ENCODE measurements at regions not wholly inside any gene's neighbourhood (a gene's known extent, or its start where the extent isn't known, plus 50 kb on each side); places are given as distances from the start of the nearest gene placed in this dataset.

- DNase-seq (ENCODE audit: low read depth): no peak
- Histone ChIP-seq H3K4me2 (ENCODE audit: low read length) (no peak overlapping the region), H3K36me3 (ENCODE audit: insufficient read depth, low read length) (no peaks in the 10 kb centered on the region), H3K9ac (ENCODE audit: low read length) (no peak overlapping the region), H4K20me1 (ENCODE audit: insufficient read depth, low read length) (no peaks in the 10 kb centered on the region), H3K9me3 (ENCODE audit: insufficient read depth, low read depth, low read length) (no peaks in the 10 kb centered on the region), H2AFZ (ENCODE audit: low read depth, low read length) (no peak overlapping the region), H3K27ac (ENCODE audit: low read depth, low read length) (no peak overlapping the region), H3K27me3 (ENCODE audit: insufficient read depth, low read length) (peaks cover 9% of the 10 kb centered on the region), H3K4me1 (ENCODE audit: insufficient read depth, low read length) (peaks cover 4% of the 10 kb centered on the region), H3K4me3 (ENCODE audit: insufficient read depth, low read depth, low read length) (no peak overlapping the region), H3K79me2 (ENCODE audit: insufficient read depth, low read length) (no peaks in the 10 kb centered on the region)
- no peak overlapping the region for H3K27ac Mint-ChIP-seq (ENCODE audit: unreplicated experiment)
- no peaks in the 10 kb centered on the region for H3K36me3 Mint-ChIP-seq (ENCODE audit: low read depth, unreplicated experiment)
- H3K4me3 Mint-ChIP-seq (ENCODE audit: unreplicated experiment): no peak overlapping the region
- peaks cover 71% of the 10 kb centered on the region for H3K27me3 Mint-ChIP-seq (ENCODE audit: low read depth, unreplicated experiment)
- FAIRE-seq: no peak
- peaks cover 2% of the 10 kb centered on the region for H3K9me3 Mint-ChIP-seq (ENCODE audit: unreplicated experiment)
- peaks cover 2% of the 10 kb centered on the region for H3K4me1 Mint-ChIP-seq (ENCODE audit: low read depth, unreplicated experiment)
- TF ChIP-seq CTCF (IDR thresholded peaks at IDR 0.05; ENCODE audit: insufficient read depth, low read depth, low read length) (no peak), EZH2 (IDR thresholded peaks at IDR 0.05; ENCODE audit: insufficient read depth, low read length) (no peak)
Measured at GRCh38 chr11:69930081-69931059, 111.2 kb upstream of the FGF3 start.

GRCh38 chr11:69931060-69931910, 112.1 kb upstream of the FGF3 start:
- peaks cover 64% of the 10 kb centered on the region for H3K27me3 Mint-ChIP-seq (ENCODE audit: low read depth, unreplicated experiment)
- DNase-seq (ENCODE audit: low read depth) (no peak), FAIRE-seq (no peak)

More at GRCh38 chr11:69931060-69931910, 112.1 kb upstream of the FGF3 start:
- TF ChIP-seq CTCF (IDR thresholded peaks at IDR 0.05; ENCODE audit: insufficient read depth, low read depth, low read length): no peak
- TF ChIP-seq EZH2 (IDR thresholded peaks at IDR 0.05; ENCODE audit: insufficient read depth, low read length): no peak
- Mint-ChIP-seq H3K4me3 (ENCODE audit: unreplicated experiment) (no peak overlapping the region), H3K9me3 (ENCODE audit: unreplicated experiment) (peaks cover 2% of the 10 kb centered on the region), H3K4me1 (ENCODE audit: low read depth, unreplicated experiment) (no peaks in the 10 kb centered on the region), H3K36me3 (ENCODE audit: low read depth, unreplicated experiment) (no peaks in the 10 kb centered on the region), H3K27ac (ENCODE audit: unreplicated experiment) (no peak overlapping the region)
- H2AFZ ChIP-seq (ENCODE audit: low read depth, low read length): no peak overlapping the region
- no peaks in the 10 kb centered on the region for H3K4me1 ChIP-seq (ENCODE audit: insufficient read depth, low read length)
- no peaks in the 10 kb centered on the region for H3K9me3 ChIP-seq (ENCODE audit: insufficient read depth, low read depth, low read length)
- no peak overlapping the region for H3K4me3 ChIP-seq (ENCODE audit: insufficient read depth, low read depth, low read length)
- no peaks in the 10 kb centered on the region for H3K36me3 ChIP-seq (ENCODE audit: insufficient read depth, low read length)
- H3K79me2 ChIP-seq (ENCODE audit: insufficient read depth, low read length): no peaks in the 10 kb centered on the region
- H3K27me3 ChIP-seq (ENCODE audit: insufficient read depth, low read length): peaks cover 9% of the 10 kb centered on the region
- no peaks in the 10 kb centered on the region for H4K20me1 ChIP-seq (ENCODE audit: insufficient read depth, low read length)
- H3K4me2 ChIP-seq (ENCODE audit: low read length): no peak overlapping the region
- no peak overlapping the region for H3K9ac ChIP-seq (ENCODE audit: low read length)
- H3K27ac ChIP-seq (ENCODE audit: low read depth, low read length): no peak overlapping the region
